Thoracic aorta (tissue), 2 donors: ENCODE measurements at regions not wholly inside any gene's neighbourhood (a gene's known extent, or its start where the extent isn't known, plus 50 kb on each side); places are given as distances from the start of the nearest gene placed in this dataset.

Experiments
- ATAC-seq: fragments of 150-250 bp; one replicate; pipeline ENCODE4 v1.8.0; 2017; ENCODE audit warnings: low read depth; ENCODE audit not compliant: insufficient number of reproducible peaks, low FRiP score
- DNase-seq: peaks from one replicate; pipeline ENCODE4 v3.0.0-alpha.2; 2020; ENCODE audit warnings: low spot score
- H3K27ac ChIP-seq, 2 donors: fragments of 200-600 bp; sonication (generic); 1 replicate in 1 of 2; 2 replicates in 1 of 2; pipeline ENCODE4 v1.5.1; 2016; ENCODE audit warnings: mild to moderate bottlenecking in 2 of 2, moderate library complexity in 2 of 2
- H3K27me3 ChIP-seq: fragments of 200-600 bp; sonication (generic); replicated peaks from 2 replicates; pipeline ENCODE4 v1.6.0; 2016; ENCODE audit warnings: mild to moderate bottlenecking; ENCODE audit not compliant: insufficient read depth
- H3K36me3 ChIP-seq: fragments of 200-600 bp; sonication (generic); one replicate; pipeline ENCODE4 v1.5.1; 2016
- H3K4me1 ChIP-seq, 2 donors: fragments of 200-600 bp; sonication (generic); 1 replicate in 1 of 2; 2 replicates in 1 of 2; pipeline versions ENCODE4 v1.5.1 to v1.6.0; 2016; ENCODE audit warnings: low read depth in 2 of 2, mild to moderate bottlenecking in 1 of 2; ENCODE audit not compliant: control insufficient read depth in 1 of 2
- H3K4me3 ChIP-seq: fragments of 200-600 bp; sonication (generic); 2 replicates; pipeline ENCODE4 v1.5.1; 2016; ENCODE audit warnings: mild to moderate bottlenecking
- H3K9me3 ChIP-seq: fragments of 200-600 bp; sonication (generic); 2 replicates; pipeline ENCODE4 v1.5.1; 2016
- TF ChIP-seq, protein P1 (sequence below): fragments of 200-600 bp; sonication (generic); IDR thresholded peaks from one replicate; pipeline ENCODE4 v1.5.1; 2019; ENCODE audit warnings: antibody characterized with exemption

DNA sequence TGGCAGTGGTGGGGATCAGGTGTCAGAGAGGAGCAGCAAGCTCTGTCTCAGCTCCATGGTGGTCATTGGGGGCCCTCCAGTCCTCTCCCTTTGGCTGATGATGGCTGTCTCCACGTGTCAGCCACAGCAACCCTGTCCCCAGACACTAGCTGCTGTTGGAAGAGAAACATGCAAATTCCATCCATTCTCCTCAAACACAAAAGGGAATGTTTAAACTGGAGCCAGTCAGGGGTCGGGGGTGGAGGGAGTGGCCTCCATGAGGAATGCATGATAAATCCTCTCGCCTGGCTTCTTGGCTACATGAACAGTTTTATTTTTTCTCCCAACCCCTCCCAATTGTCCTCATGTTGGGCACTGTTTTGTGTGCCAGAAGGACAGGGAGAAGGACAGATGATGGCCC lies 86.4 kb downstream of the EDN3 start:
- DNase-seq: no peak
- H3K27ac ChIP-seq: no peak overlapping the region
- H3K36me3 ChIP-seq: no peaks in the 10 kb centered on the region
- H3K27me3 ChIP-seq: no peaks in the 10 kb centered on the region
- no peaks in the 10 kb centered on the region for H3K4me1 ChIP-seq
- no peak overlapping the region for H3K4me3 ChIP-seq
- TF ChIP-seq, protein P1, sequence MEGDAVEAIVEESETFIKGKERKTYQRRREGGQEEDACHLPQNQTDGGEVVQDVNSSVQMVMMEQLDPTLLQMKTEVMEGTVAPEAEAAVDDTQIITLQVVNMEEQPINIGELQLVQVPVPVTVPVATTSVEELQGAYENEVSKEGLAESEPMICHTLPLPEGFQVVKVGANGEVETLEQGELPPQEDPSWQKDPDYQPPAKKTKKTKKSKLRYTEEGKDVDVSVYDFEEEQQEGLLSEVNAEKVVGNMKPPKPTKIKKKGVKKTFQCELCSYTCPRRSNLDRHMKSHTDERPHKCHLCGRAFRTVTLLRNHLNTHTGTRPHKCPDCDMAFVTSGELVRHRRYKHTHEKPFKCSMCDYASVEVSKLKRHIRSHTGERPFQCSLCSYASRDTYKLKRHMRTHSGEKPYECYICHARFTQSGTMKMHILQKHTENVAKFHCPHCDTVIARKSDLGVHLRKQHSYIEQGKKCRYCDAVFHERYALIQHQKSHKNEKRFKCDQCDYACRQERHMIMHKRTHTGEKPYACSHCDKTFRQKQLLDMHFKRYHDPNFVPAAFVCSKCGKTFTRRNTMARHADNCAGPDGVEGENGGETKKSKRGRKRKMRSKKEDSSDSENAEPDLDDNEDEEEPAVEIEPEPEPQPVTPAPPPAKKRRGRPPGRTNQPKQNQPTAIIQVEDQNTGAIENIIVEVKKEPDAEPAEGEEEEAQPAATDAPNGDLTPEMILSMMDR: no peak
- no peak for ATAC-seq
- H3K9me3 ChIP-seq: no peaks in the 10 kb centered on the region

DNA sequence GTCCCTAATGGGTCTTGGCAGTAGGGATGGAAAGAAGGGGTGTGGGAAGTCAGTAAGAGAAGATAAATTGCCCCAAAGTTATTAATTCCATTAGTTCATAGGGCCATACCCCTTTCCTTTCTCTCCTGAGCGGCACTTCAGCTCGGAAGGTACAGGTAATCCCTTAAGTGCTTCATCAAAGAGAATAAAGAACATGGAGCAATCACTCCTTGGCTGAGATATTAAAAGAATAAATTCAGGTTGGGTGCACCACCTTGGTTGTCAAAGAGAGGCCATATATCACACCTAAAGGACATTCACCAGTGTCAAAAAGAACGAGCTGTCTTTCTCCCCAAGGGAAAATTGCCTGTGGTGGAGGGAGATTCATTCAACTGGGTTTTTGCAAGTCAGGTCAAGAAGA lies 87.5 kb downstream of the EDN3 start:
- TF ChIP-seq, protein P1: no peak
- no peak for DNase-seq
- H3K27me3 ChIP-seq: no peaks in the 10 kb centered on the region

DNA sequence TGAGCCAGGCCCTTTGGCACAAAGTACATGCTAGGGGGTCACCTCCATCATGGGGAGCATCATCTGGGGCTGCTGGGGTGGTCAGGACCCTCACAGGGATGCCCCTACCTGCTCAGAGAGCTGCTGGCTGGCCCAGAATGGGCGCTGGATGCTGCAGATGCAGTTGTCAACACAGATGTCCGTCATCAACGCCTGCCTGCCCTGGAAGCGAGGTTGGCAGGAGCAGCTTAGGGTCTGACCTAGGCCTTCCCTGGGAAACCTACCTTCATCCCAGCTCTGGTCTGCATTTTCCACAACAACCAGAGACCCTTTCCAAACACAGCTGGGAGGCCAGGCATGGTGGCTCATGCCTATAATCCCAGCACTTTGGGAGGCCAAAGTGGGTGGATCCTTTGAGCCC lies 88.0 kb downstream of the EDN3 start:
- no peak overlapping the region for H3K4me3 ChIP-seq
- TF ChIP-seq, protein P1: no peak
- no peaks in the 10 kb centered on the region for H3K36me3 ChIP-seq
- no peaks in the 10 kb centered on the region for H3K9me3 ChIP-seq
- DNase-seq (no peak), ATAC-seq (no peak)
- no peak overlapping the region for H3K27ac ChIP-seq
- H3K4me1 ChIP-seq: no peaks in the 10 kb centered on the region
- H3K27me3 ChIP-seq: no peaks in the 10 kb centered on the region

More for the DNA sequence above, 87.5 kb downstream of the EDN3 start:
- Histone ChIP-seq H3K27ac (no peak overlapping the region), H3K36me3 (no peaks in the 10 kb centered on the region), H3K4me1 (no peaks in the 10 kb centered on the region), H3K9me3 (no peaks in the 10 kb centered on the region), H3K4me3 (no peak overlapping the region)
- no peak for ATAC-seq

DNA sequence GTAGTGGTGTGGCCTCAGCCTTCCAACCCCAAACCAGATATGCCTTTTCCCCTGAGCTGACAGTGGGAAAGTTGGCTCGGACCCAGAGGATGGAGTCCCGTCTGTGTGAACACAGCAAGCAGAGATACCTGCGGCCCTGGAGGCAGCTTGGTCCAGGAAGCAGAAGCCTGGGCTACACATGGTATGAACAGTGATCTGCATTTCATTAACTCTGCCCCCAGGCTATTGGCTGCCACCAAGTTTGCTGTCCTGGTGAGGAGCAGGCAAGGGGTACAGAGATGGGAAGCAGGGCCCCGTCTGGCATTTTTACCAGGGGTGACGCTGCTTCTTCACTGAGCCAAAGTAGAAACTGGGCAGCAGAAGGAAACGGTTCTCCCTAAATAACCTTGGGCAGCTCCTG lies 90.0 kb downstream of the EDN3 start:
- no peak for DNase-seq
- H3K9me3 ChIP-seq: no peaks in the 10 kb centered on the region
- no peak overlapping the region for H3K4me3 ChIP-seq
- no peaks in the 10 kb centered on the region for H3K4me1 ChIP-seq
- TF ChIP-seq, protein P1: no peak
- ATAC-seq: no peak
- H3K36me3 ChIP-seq: no peaks in the 10 kb centered on the region
- H3K27ac ChIP-seq: no peak overlapping the region
- H3K27me3 ChIP-seq: no peaks in the 10 kb centered on the region

DNA sequence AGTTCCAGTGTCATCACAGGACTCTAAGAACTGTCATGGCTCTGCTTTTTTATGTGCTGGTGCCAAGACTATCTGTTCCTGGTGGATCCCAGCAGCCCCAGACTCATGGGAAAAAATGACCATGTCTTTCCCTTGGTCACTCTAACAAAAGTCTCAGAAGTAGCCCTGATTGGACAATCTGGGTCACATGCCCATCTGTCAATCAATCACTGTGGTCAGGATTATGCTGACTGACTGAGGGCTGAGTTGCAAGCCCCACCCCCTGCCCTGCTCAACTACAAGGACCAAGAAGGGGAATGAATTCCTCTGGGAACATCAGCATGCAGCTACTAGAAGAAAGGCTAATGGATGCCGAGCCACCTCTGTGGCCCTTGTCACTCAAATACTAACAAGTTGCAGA lies 91.6 kb downstream of the EDN3 start:
- H3K27me3 ChIP-seq: no peaks in the 10 kb centered on the region
- ATAC-seq: no peak
- no peaks in the 10 kb centered on the region for H3K4me1 ChIP-seq
- no peak overlapping the region for H3K27ac ChIP-seq
- TF ChIP-seq, protein P1: no peak
- no peak for DNase-seq
- no peaks in the 10 kb centered on the region for H3K36me3 ChIP-seq
- H3K4me3 ChIP-seq: no peak overlapping the region
- H3K9me3 ChIP-seq: no peaks in the 10 kb centered on the region
